Urothelium cell line (cell line): ENCODE measurements at regions not wholly inside any gene's neighbourhood (a gene's known extent, or its start where the extent isn't known, plus 50 kb on each side); places are given as distances from the start of the nearest gene placed in this dataset.
"Not testable (repeated sequence)": the region's sequence is repeated elsewhere in the genome, so short reads cannot be mapped to it uniquely, and the experiment has no call there.

Experiments used
- DNase-seq: peaks from one replicate; pipeline ENCODE4 v3.0.0; 2011; ENCODE audit warnings: low spot score, mixed read lengths
- FAIRE-seq: peaks from 2 replicates; lab custom pipeline; 2011; peaks lifted over from hg19 to GRCh38; lab: Jason Lieb, UNC

DNA sequence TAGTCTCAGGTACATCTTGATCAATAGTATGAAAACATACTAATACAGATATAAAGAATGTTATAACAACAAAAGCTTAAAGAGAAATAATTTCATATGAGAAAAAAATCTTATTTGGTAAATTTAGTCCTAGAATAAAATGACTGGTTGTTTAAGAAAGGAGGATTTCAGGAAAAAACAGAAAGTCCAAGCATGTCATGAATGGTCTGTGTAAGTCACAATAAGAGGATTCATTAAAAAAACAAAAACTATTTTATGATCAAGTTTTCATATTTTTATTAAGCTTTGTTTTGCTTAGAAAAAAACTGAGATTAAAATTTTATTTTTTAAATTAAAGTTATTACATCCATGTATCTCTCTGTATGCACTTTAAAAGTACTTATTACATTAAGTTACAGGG lies 353.9 kb upstream of the SPHKAP start:
- no peak for DNase-seq
- no peak for FAIRE-seq

- DNase-seq, result no peak
These were observed 351.7 kb upstream of the SPHKAP start for GRCh38 chr2:228533156-228533555.

GRCh38 chr2:228532233-228532632 lies 350.7 kb upstream of the SPHKAP start:
- FAIRE-seq (no peak), DNase-seq (no peak)

More at GRCh38 chr2:228533156-228533555, 351.7 kb upstream of the SPHKAP start:
- no peak for FAIRE-seq

DNA sequence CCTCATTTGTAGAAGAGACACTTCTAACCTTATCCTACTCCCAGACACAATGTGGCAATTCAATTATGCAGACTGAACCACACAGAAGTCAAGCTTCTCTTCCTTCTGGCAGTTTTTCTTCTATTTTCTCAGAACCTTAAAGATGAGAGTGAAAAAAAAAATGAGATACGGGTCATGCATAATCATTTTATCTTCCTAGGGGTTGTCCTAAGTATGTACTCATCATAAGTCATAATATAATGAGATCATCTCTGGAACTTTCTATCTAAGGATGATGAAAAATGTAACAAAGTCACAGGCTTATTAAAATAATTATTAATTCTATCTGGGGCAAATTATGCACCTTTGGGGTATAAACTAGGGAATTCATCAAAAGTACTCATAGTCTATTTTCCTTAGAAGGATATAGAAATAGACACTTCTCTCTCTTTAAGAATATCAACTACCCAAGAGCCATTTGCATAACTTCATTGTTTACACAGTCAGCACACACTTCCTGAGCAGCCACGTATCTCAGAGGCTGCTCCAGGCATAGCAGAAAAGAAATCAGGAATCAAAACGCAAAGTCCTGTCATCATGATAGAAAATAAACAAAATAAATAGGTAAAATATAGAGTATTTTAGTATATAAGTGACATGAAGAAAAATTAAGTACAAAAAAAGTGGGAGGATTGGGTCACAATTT lies 345.9 kb upstream of the SPHKAP start:
- FAIRE-seq (no peak), DNase-seq (no peak)

- FAIRE-seq (peak; percentile 27), DNase-seq (no peak)
These were observed 345.2 kb upstream of the SPHKAP start for GRCh38 chr2:228526687-228527086.

GRCh38 chr2:228522977-228523376 lies 341.5 kb upstream of the SPHKAP start:
- no peak for FAIRE-seq

DNA sequence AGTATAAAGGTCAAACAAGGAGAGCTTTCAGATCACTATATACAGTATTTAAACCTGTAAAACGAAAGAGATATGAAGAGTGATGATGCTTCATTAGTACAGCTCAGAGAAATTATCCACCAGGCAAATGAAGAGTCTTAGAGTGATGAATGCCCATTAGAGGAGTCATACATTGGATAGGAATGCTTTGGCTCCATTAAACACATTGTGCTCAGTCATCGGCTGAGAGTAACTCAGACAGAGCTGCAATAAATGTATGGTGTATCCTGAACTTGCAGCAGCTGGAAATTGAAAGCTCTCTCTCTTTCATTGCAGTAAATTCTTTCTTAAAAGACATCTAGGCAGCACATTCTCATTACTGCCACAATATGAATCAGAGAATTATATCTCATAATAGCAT lies 340.8 kb upstream of the SPHKAP start:
- DNase-seq (no peak), FAIRE-seq (no peak)

More at GRCh38 chr2:228522977-228523376, 341.5 kb upstream of the SPHKAP start:
- no peak for DNase-seq

GRCh38 chr2:228519561-228519960 lies 338.1 kb upstream of the SPHKAP start:
- DNase-seq (no peak), FAIRE-seq (no peak)

DNA sequence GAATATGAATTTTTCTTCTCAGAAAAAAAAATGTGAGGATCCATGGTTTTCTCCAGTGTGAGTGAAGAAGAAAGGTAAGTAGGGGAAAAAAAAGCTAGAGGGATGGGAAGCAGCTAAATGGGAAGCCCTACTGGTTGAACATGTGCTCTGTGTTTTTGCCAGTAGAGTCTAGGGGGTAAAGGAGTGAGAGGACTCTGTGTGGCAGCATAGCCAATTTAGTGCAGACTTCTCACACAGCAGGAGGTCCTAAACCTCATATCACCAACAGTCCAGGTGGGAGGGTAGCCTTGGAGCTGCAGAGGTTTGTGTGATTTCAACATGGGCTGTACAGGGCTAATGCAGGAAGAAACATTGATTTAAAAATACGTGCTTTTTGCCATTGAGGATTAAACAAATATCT lies 334.5 kb upstream of the SPHKAP start:
- FAIRE-seq (no peak), DNase-seq (no peak)

- FAIRE-seq, DNase-seq: not testable (repeated sequence)
These were observed 332.0 kb upstream of the SPHKAP start for GRCh38 chr2:228513480-228513879.

- DNase-seq (no peak), FAIRE-seq (no peak)
These were observed 327.5 kb upstream of the SPHKAP start for GRCh38 chr2:228509021-228509420.

GRCh38 chr2:228507870-228508269 lies 326.4 kb upstream of the SPHKAP start:
- FAIRE-seq, result no peak
- DNase-seq, result no peak

DNA sequence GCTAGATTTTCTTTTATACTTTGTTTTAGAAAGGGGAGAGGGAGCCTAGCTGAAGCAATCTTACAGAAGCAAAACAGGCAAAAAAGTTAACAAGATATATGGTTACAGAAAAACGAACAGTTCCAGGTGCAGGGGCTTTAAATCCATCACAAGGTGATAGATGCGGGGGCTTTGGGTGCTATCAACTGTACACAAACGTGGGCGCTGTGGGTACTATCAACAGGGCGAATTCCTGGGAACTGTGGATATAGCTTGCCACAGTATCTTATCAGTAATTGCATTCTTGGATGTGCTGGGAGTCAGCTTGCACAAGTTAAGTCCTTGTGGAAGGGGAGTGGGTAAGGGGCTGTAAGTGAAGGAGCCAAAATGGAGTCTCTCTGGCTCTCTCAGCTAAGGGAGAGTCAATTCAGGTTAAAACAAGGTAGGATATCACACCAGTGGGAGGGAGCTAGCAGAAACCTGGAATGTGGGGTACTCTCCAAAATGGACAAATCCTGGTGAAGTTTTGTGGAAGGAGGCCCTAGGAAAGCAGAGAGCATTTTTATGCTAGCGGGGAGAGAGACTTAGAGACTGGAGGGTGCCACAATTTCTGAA lies 325.8 kb upstream of the SPHKAP start:
- FAIRE-seq, result no peak
- no peak for DNase-seq

DNA sequence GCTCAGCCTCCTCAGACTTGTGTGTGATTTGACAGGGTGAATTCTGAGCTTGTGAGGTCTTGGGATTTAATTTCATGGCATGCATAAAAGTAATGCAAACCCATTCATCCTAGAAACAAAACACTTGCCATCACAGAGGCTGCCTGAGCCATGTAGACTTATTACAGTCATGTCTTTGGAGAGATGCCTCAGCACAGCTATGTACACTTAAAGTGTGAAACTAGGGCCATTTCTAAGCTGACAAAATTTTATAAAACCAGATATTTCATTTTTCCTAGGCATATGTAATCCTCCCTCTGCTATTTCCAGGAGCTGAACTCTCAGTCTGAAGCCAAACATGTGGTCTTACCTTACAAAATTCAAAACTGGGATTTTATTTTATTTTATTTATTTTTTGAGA lies 322.2 kb upstream of the SPHKAP start:
- DNase-seq (no peak), FAIRE-seq (no peak)

- DNase-seq (no peak), FAIRE-seq (no peak)
These were observed 312.4 kb upstream of the SPHKAP start for GRCh38 chr2:228493852-228494251.

DNA sequence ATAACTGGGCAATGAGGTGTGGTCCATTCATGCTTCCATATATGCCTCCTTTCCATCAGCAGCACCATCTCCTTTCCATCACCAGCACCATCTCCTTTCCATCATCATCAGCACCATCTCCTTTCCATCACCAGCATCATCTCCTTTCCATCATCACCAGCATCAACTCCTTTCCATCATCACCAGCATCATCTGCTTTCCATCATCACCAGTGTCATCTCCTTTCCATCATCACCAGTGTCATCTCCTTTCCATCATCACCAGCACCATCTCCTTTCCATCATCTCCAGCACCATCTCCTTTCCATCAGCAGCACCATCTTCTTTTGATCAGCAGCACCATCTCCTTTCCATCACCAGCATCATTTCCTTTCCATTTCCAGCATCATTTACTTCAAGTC lies 297.5 kb upstream of the SPHKAP start:
- DNase-seq (no peak), FAIRE-seq (no peak)

DNA sequence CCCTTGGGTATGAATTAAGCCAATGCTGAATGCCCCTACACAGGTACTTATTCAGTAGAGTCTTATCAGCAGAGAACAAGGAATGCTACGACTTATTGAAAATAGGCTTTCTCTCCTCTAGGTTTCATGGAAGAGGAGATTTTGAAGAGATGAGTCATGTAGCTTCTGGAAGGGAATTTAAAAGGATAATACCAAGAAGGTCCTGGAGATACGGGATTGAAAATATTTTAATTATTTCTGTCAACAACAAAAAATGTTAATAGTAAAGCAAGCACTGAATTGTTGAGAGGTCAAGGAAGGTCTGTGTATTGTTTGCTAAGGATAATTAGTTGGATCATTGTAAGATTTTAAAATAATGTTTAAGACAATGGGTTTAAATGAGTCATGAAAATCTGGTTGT lies 293.0 kb upstream of the SPHKAP start:
- FAIRE-seq, result no peak
- peak; percentile 10 for DNase-seq

DNA sequence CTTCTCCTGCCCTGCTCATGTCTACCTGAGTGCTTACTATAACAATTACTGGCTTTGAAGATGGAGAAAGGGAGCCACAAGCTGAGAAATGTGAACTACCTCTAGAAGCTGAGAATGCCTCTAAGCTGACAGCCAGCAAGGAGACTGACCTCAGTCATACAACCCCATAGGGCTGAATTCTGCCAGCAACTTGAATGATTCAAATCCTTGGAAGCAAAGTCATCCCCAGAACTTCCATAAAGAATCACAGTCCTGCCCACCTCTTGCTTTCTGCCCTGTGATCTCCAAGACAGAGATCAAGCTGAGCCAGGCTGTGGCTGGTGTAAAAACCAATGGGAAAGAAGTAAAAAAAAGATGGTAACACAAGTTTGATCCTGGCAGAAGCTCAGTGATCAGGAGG lies 288.2 kb upstream of the SPHKAP start:
- DNase-seq (no peak), FAIRE-seq (no peak)

GRCh38 chr2:228466851-228467250 lies 285.4 kb upstream of the SPHKAP start:
- FAIRE-seq (no peak), DNase-seq (no peak)

GRCh38 chr2:228465408-228465807 lies 283.9 kb upstream of the SPHKAP start:
- FAIRE-seq (no peak), DNase-seq (no peak)

- DNase-seq (no peak), FAIRE-seq (no peak)
These were observed 276.9 kb upstream of the SPHKAP start for GRCh38 chr2:228458364-228458763.

- FAIRE-seq, result no peak
- DNase-seq, result no peak
These were observed 265.9 kb upstream of the SPHKAP start for GRCh38 chr2:228447266-228447915.
